ENCODE measurements at regions not wholly inside any gene's neighbourhood (a gene's known extent, or its start where the extent isn't known, plus 50 kb on each side); places are given as distances from the start of the nearest gene placed in this dataset.

DNA sequence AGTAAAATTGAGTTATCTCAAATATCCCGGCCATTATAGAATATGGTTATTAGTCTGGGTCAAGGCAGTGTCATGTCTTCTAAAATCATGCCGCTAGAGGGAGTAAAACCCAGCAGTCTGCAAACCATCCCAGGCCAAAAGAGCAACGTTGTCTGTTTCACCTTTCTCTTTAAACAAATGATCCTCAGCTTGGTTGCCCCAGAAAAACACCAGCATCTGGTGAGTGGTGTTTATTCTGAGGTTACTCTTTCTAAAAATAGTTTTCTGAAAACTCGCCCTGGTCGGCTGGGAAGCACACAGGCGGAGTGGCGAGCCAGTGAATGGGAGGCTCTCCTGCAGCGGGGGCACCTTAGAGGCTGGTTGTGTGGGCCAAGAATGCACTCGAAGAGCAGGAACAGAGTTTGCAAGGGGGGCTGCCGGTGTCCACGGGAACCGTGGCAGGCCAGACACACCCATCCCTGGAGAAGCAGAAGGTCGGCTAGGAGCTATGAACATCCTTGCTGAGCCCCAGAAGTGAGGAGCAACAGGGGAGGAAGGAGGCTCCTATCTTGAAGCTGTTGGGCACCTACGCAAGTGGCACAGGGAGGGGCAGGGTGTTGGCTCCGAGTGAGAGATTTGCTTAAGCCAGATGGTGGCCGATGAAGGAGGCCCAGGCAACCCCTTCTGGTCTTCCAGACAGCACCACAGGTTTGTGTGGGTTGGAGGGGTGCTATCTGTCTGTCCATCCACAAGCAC, 297.1 kb downstream of the ETS1 start:
- peak; percentile 89 for TF ChIP-seq CTCF (conservative IDR thresholded peaks at IDR 0.05; ENCODE audit: low read depth, low read length)
- TF ChIP-seq RCOR1 (IDR thresholded peaks at IDR 0.05; ENCODE audit: insufficient replicate concordance, low read length): no peak
- TF ChIP-seq BHLHE40 (IDR thresholded peaks at IDR 0.05; ENCODE audit: low read depth, low read length): 0 out of 2 replicates have a peak, but pooled peaks have one; percentile 11
- peak; percentile 46; the same call in 1 of the 2 replicates for TF ChIP-seq POLR2A (IDR thresholded peaks at IDR 0.05; ENCODE audit: low read depth, low read length)
